HepG2 (cell line): ENCODE measurements at regions not wholly inside any gene's neighbourhood (a gene's known extent, or its start where the extent isn't known, plus 50 kb on each side); places are given as distances from the start of the nearest gene placed in this dataset.

ENCODE experiments used
- ATAC-seq: fragments of 200-7000 bp; cut with Tn5 transposase; 3 replicates; pipeline ENCODE4 v1.9.1; 2020; ENCODE audit warnings: mild to moderate bottlenecking, moderate library complexity
- BruUV-seq: library from RNA; stranded (reverse); fragments of 400-500 nt; replicated peaks from 2 replicates; lab custom pipeline; 2021; lab: Mats Ljungman, UMichigan
- CTCF ChIA-PET: fragments of 300-600 bp; formaldehyde crosslinking; extraction: SDS; loops from one replicate; lab custom pipeline; 2021; ENCODE audit warnings: low total read pairs, inconsistent platforms, low intra/inter-chr PET ratio; lab: Yijun Ruan, JAX
- POLR2A ChIA-PET: fragments of 350-600 bp; sonication (Branson Sonifier 250); formaldehyde crosslinking; loops from one replicate; lab custom pipeline; 2020; ENCODE audit warnings: antibody characterized with exemption, inconsistent platforms; lab: Yijun Ruan, JAX
- DNase-seq: peaks from one replicate; pipeline ENCODE4 v3.0.0-alpha.2; 2015; ENCODE audit warnings: low spot score
- FAIRE-seq: peaks from 3 replicates; lab custom pipeline; 2011; peaks lifted over from hg19 to GRCh38; lab: Jason Lieb, UNC
- H2AFZ ChIP-seq: one replicate; pipeline ENCODE4 v1.6.1; 2011; ENCODE audit warnings: low read length, inconsistent platforms
- H3K27ac ChIP-seq: fragments of 300-600 bp; 3 replicates; pipeline ENCODE4 v1.8.0; 2011; ENCODE audit warnings: mixed run types, mild to moderate bottlenecking, mixed read lengths, low read length, inconsistent platforms; ENCODE audit not compliant: insufficient read depth; ENCODE audit errors: extremely low read length
- H3K27me3 ChIP-seq, 2 experiments: fragments of 200-600 bp in 1 of 2; 2 replicates in 1 of 2; 3 replicates in 1 of 2; pipeline versions ENCODE4 v1.6.0 to v1.8.0; 2011; ENCODE audit warnings: low read length in 2 of 2, mild to moderate bottlenecking in 2 of 2, moderate library complexity in 2 of 2, inconsistent platforms in 1 of 2; ENCODE audit not compliant: insufficient read depth in 2 of 2, control insufficient read depth in 1 of 2
- H3K36me3 ChIP-seq, 2 experiments: fragments of 200-600 bp in 1 of 2; replicated peaks in 1 of 2; 2 replicates in 1 of 2; 3 replicates in 1 of 2; pipeline versions ENCODE4 v1.5.1 to v1.8.0; 2011; ENCODE audit warnings: low read length in 2 of 2, inconsistent platforms in 1 of 2; ENCODE audit not compliant: insufficient read depth in 2 of 2, control insufficient read depth in 1 of 2
- H3K4me1 ChIP-seq: 2 replicates; pipeline ENCODE4 v1.5.1; 2012; ENCODE audit warnings: low read length, inconsistent platforms; ENCODE audit not compliant: insufficient read depth
- H3K4me2 ChIP-seq: 2 replicates; pipeline ENCODE4 v1.6.0; 2011; ENCODE audit warnings: low read depth, low read length, inconsistent platforms
- H3K4me3 ChIP-seq, 3 experiments: fragments of 200-600 bp in 1 of 3; sonication (generic), shearing (Covaris generic) in 1 of 3; replicated peaks in 1 of 3; 2 replicates each; pipeline ENCODE4 v1.5.1; 2011 to 2016; ENCODE audit warnings: low read length in 3 of 3, inconsistent platforms in 2 of 3, low read depth in 2 of 3, mild to moderate bottlenecking in 2 of 3, control low read depth in 1 of 3, mixed read lengths in 1 of 3; ENCODE audit not compliant: insufficient read depth in 1 of 3
- H3K79me2 ChIP-seq: one replicate; pipeline ENCODE4 v1.6.1; 2011; ENCODE audit warnings: low read length, inconsistent platforms; ENCODE audit not compliant: insufficient read depth
- H3K9ac ChIP-seq: 2 replicates; pipeline ENCODE4 v1.6.0; 2011; ENCODE audit warnings: mild to moderate bottlenecking, low read depth, low read length, inconsistent platforms; ENCODE audit not compliant: insufficient read depth
- H3K9me3 ChIP-seq: 2 replicates; pipeline ENCODE4 v1.5.1; 2012; ENCODE audit warnings: mild to moderate bottlenecking, low read length
- H4K20me1 ChIP-seq: 2 replicates; pipeline ENCODE4 v1.6.0; 2011; ENCODE audit warnings: inconsistent platforms, mild to moderate bottlenecking, low read length, moderate library complexity; ENCODE audit not compliant: insufficient read depth
- CSRNP2 ChIP-seq: sonication (generic); formaldehyde crosslinking; conservative IDR thresholded peaks from 2 replicates; pipeline ENCODE4 v1.8.0; 2022; ENCODE audit warnings: low read depth, missing genetic modification reagents
- DMTF1 ChIP-seq: sonication (generic); formaldehyde crosslinking; IDR thresholded peaks from 2 replicates; pipeline ENCODE4 v1.4.0; 2020; ENCODE audit warnings: mild to moderate bottlenecking, missing genetic modification reagents
- ETS1 ChIP-seq: sonication (generic); formaldehyde crosslinking; IDR thresholded peaks from 2 replicates; pipeline ENCODE4 v1.4.0; 2020; ENCODE audit warnings: missing genetic modification reagents
- FOXA1 ChIP-seq, 2 experiments: fragments of 450-650 bp in 1 of 2; sonication (generic) in 1 of 2; formaldehyde crosslinking in 1 of 2; IDR thresholded peaks; 2 replicates each; pipeline versions ENCODE4 v1.4.0 to v1.6.1; 2016 to 2020; ENCODE audit warnings: missing genetic modification reagents in 1 of 2
- GLMP ChIP-seq: sonication (generic); formaldehyde crosslinking; IDR thresholded peaks from 2 replicates; pipeline ENCODE4 v1.9.0; 2021; ENCODE audit warnings: missing genetic modification reagents, mild to moderate bottlenecking, borderline replicate concordance
- ONECUT2 ChIP-seq: sonication (generic); formaldehyde crosslinking; IDR thresholded peaks from 2 replicates; pipeline ENCODE4 v1.4.0; 2020; ENCODE audit warnings: missing genetic modification reagents
- PLSCR1 ChIP-seq: sonication (generic); formaldehyde crosslinking; IDR thresholded peaks from 2 replicates; pipeline ENCODE4 v1.5.0; 2020; ENCODE audit warnings: missing genetic modification reagents, mild to moderate bottlenecking, borderline replicate concordance
- POLR2G ChIP-seq: fragments of 200-400 bp; formaldehyde crosslinking; IDR thresholded peaks from 2 replicates; pipeline ENCODE4 v1.6.1; 2018; ENCODE audit warnings: mild to moderate bottlenecking, low read depth, low read length, moderate library complexity
- SP140L ChIP-seq: sonication (generic); formaldehyde crosslinking; IDR thresholded peaks from 2 replicates; pipeline ENCODE4 v1.4.0; 2020; ENCODE audit warnings: missing genetic modification reagents, borderline replicate concordance
- ZNF770 ChIP-seq: sonication (generic); formaldehyde crosslinking; IDR thresholded peaks from 2 replicates; pipeline ENCODE4 v1.5.0; 2020; ENCODE audit warnings: mild to moderate bottlenecking, missing genetic modification reagents
- ZNF773 ChIP-seq: sonication (generic); formaldehyde crosslinking; IDR thresholded peaks from 2 replicates; pipeline ENCODE4 v1.4.0; 2020; ENCODE audit warnings: missing genetic modification reagents, borderline replicate concordance
- ZSCAN22 ChIP-seq: sonication (generic); formaldehyde crosslinking; IDR thresholded peaks from 2 replicates; pipeline ENCODE4 v1.4.0; 2020; ENCODE audit warnings: mild to moderate bottlenecking, missing genetic modification reagents
- whole genome bisulfite sequencing: methylation state at CpG from one replicate; pipeline ENCODE4 v1.1.6; 2017; ENCODE audit warnings: low lambda C conversion rate; 5-methylcytosine and 5-hydroxymethylcytosine counted together
- in situ Hi-C: cut with HindIII; loops from 2 replicates; pipeline ENCODE4 v1.10.0; 2017; ENCODE audit warnings: low pct_unique_long_range_greater_than_20kb; ENCODE audit not compliant: extremely low pct_ligation_motif_present
- intact Hi-C: fragments of 100-400 bp; cut with micrococcal nuclease; formaldehyde crosslinking; loops from one replicate; pipeline ENCODE4 v1.10.0; 2022; ENCODE audit not compliant: unreplicated experiment

GRCh38 chr1:57748719-57749118, 324.9 kb upstream of the DAB1 start:
- Histone ChIP-seq H4K20me1 (no peaks in the 10 kb centered on the region), H3K27ac (no peak overlapping the region), H3K27me3 (peaks cover 0 to 6% of the 10 kb centered on the region in 2 experiments; a peak in 1 of 5 replicates), H3K9ac (no peak overlapping the region), H3K36me3 (no peaks in the 10 kb centered on the region), H3K9me3 (no peaks in the 10 kb centered on the region), H3K4me2 (no peak overlapping the region), H3K4me1 (no peaks in the 10 kb centered on the region), H3K4me3 (no peak overlapping the region), H3K79me2 (no peaks in the 10 kb centered on the region), H2AFZ (no peak overlapping the region)
- ChIA-PET CTCF (no interaction called here), POLR2A (no interaction called here)
- WGBS = 50% methylated on average over 2 of the region's 2 CpGs
- in situ Hi-C loops (no loop called here), intact Hi-C loops (no loop called here)
- BruUV-seq = no TSS peak
- TF ChIP-seq POLR2G (no peak), ONECUT2 (CRISPR knock-in tag) (no peak), PLSCR1 (CRISPR knock-in tag) (no peak), ZNF770 (CRISPR knock-in tag) (no peak), CSRNP2 (CRISPR knock-in tag) (no peak), FOXA1 (IDR thresholded peaks at IDR 0.05) (no peak), FOXA1 (CRISPR knock-in tag; IDR thresholded peaks at IDR 0.05) (no peak), DMTF1 (CRISPR knock-in tag) (no peak), ZNF773 (CRISPR knock-in tag) (no peak), ZSCAN22 (CRISPR knock-in tag) (no peak), GLMP (CRISPR knock-in tag) (no peak), SP140L (CRISPR knock-in tag) (no peak), ETS1 (CRISPR knock-in tag) (no peak)
- FAIRE-seq (no peak), DNase-seq (no peak), ATAC-seq (no peak)
